MM.1S (cell line): ENCODE measurements at regions not wholly inside any gene's neighbourhood (a gene's known extent, or its start where the extent isn't known, plus 50 kb on each side); places are given as distances from the start of the nearest gene placed in this dataset.
A peak's percentile ranks its signal among the peaks of the same experiment; 100 is the strongest.

ENCODE experiments used
- DNase-seq: peaks from one replicate; pipeline ENCODE4 v3.0.0-alpha.2; 2015
- H2AFZ ChIP-seq: fragments of 300-600 bp; sonication (generic); 2 replicates; pipeline ENCODE4 v1.6.0; 2016; ENCODE audit warnings: antibody characterized with exemption, low read length
- H3F3A ChIP-seq: fragments of 300-600 bp; sonication (generic); 2 replicates; pipeline ENCODE4 v1.6.1; 2016; ENCODE audit warnings: mild to moderate bottlenecking, antibody characterized with exemption, low read length, moderate library complexity, mixed read lengths; ENCODE audit not compliant: insufficient read depth
- H3K27ac ChIP-seq: fragments of 300-600 bp; sonication (generic); 2 replicates; pipeline ENCODE4 v1.5.1; 2016; ENCODE audit warnings: mild to moderate bottlenecking, low read length
- H3K27me3 ChIP-seq: fragments of 300-600 bp; sonication (generic); replicated peaks from 2 replicates; pipeline ENCODE4 v1.6.0; 2016; ENCODE audit warnings: low read length; ENCODE audit not compliant: insufficient read depth
- H3K36me3 ChIP-seq: fragments of 300-600 bp; sonication (generic); replicated peaks from 2 replicates; pipeline ENCODE4 v1.6.1; 2016; ENCODE audit warnings: mild to moderate bottlenecking, low read length, mixed read lengths; ENCODE audit not compliant: insufficient read depth
- H3K4me1 ChIP-seq: fragments of 300-600 bp; sonication (generic); 2 replicates; pipeline ENCODE4 v1.6.1; 2016; ENCODE audit warnings: low read length, mixed read lengths
- H3K4me2 ChIP-seq: fragments of 300-600 bp; sonication (generic); 2 replicates; pipeline ENCODE4 v1.6.0; 2016; ENCODE audit warnings: low read depth, low read length
- H3K4me3 ChIP-seq: fragments of 300-600 bp; sonication (generic); 2 replicates; pipeline ENCODE4 v1.5.1; 2016; ENCODE audit warnings: low read length, mixed read lengths
- H3K79me2 ChIP-seq: fragments of 300-600 bp; sonication (generic); 2 replicates; pipeline ENCODE4 v1.6.1; 2016; ENCODE audit warnings: mixed run types, low read length, mixed read lengths
- H3K9ac ChIP-seq: fragments of 300-600 bp; sonication (generic); 2 replicates; pipeline ENCODE4 v1.6.1; 2016; ENCODE audit warnings: low read length, mixed read lengths
- H3K9me2 ChIP-seq: fragments of 300-600 bp; sonication (generic); replicated peaks from 2 replicates; pipeline ENCODE4 v1.6.1; 2016; ENCODE audit warnings: mild to moderate bottlenecking, low read length, mixed read lengths; ENCODE audit not compliant: insufficient read depth
- H3K9me3 ChIP-seq: fragments of 300-600 bp; sonication (generic); replicated peaks from 2 replicates; pipeline ENCODE4 v1.6.1; 2016; ENCODE audit warnings: mild to moderate bottlenecking, low read length, mixed read lengths; ENCODE audit not compliant: insufficient read depth
- H4K20me1 ChIP-seq: fragments of 300-600 bp; sonication (generic); 2 replicates; pipeline ENCODE4 v1.6.1; 2016; ENCODE audit warnings: mild to moderate bottlenecking, low read length, moderate library complexity, mixed read lengths; ENCODE audit not compliant: insufficient read depth
- CTCF ChIP-seq: fragments of 300-600 bp; sonication (generic); IDR thresholded peaks from 2 replicates; pipeline ENCODE4 v1.5.1; 2016; ENCODE audit warnings: antibody characterized with exemption, low read length, mixed read lengths
- EZH2 ChIP-seq: fragments of 300-600 bp; sonication (generic); optimal IDR thresholded peaks from 2 replicates; pipeline ENCODE3; 2017; ENCODE audit warnings: low read depth, mild to moderate bottlenecking, antibody characterized with exemption, low read length, mixed read lengths
- EZH2phosphoT487 ChIP-seq: fragments of 300-600 bp; sonication (generic); IDR thresholded peaks from 2 replicates; pipeline ENCODE4 v1.6.1; 2018; ENCODE audit warnings: antibody characterized with exemption, low read length

GRCh38 chr15:94056314-94056713 lies 175.0 kb upstream of the MCTP2 start:
- no peak overlapping the region for H2AFZ ChIP-seq
- no peak for TF ChIP-seq CTCF
- TF ChIP-seq EZH2 = no peak
- no peak for TF ChIP-seq EZH2phosphoT487
- H3K9me2 ChIP-seq = no peaks in the 10 kb centered on the region
- H3K36me3 ChIP-seq = no peaks in the 10 kb centered on the region
- no peaks in the 10 kb centered on the region for H3F3A ChIP-seq
- H3K27ac ChIP-seq = no peak overlapping the region
- H3K4me2 ChIP-seq = no peak overlapping the region
- no peaks in the 10 kb centered on the region for H3K27me3 ChIP-seq
- H3K4me1 ChIP-seq = peaks cover 7% of the 10 kb centered on the region; the same call in 1 of the 2 replicates
- H4K20me1 ChIP-seq = no peaks in the 10 kb centered on the region
- no peak overlapping the region for H3K4me3 ChIP-seq
- H3K79me2 ChIP-seq = no peaks in the 10 kb centered on the region
- no peak overlapping the region for H3K9ac ChIP-seq
- DNase-seq = peak; percentile 51
- no peaks in the 10 kb centered on the region for H3K9me3 ChIP-seq

GRCh38 chr15:94053626-94054025 lies 177.7 kb upstream of the MCTP2 start:
- H3K27me3 ChIP-seq = no peaks in the 10 kb centered on the region
- DNase-seq = no peak
- no peaks in the 10 kb centered on the region for H3F3A ChIP-seq
- H3K27ac ChIP-seq = no peak overlapping the region
- H3K9me3 ChIP-seq = no peaks in the 10 kb centered on the region
- H3K79me2 ChIP-seq = no peaks in the 10 kb centered on the region
- H3K4me1 ChIP-seq = peaks cover 7% of the 10 kb centered on the region; the same call in 1 of the 2 replicates
- no peak overlapping the region for H2AFZ ChIP-seq
- no peak overlapping the region for H3K4me3 ChIP-seq
- H3K36me3 ChIP-seq = no peaks in the 10 kb centered on the region
- H4K20me1 ChIP-seq = no peaks in the 10 kb centered on the region
- no peak for TF ChIP-seq EZH2
- TF ChIP-seq EZH2phosphoT487 = no peak
- no peak for TF ChIP-seq CTCF
- H3K9ac ChIP-seq = no peak overlapping the region
- no peaks in the 10 kb centered on the region for H3K9me2 ChIP-seq
- H3K4me2 ChIP-seq = no peak overlapping the region

GRCh38 chr15:94052711-94053110 lies 178.7 kb upstream of the MCTP2 start:
- H2AFZ ChIP-seq = no peak overlapping the region
- H3K4me2 ChIP-seq = no peak overlapping the region

More at GRCh38 chr15:94052711-94053110, 178.7 kb upstream of the MCTP2 start:
- Histone ChIP-seq H3K36me3 (no peaks in the 10 kb centered on the region), H3K4me3 (no peak overlapping the region), H3K27me3 (no peaks in the 10 kb centered on the region), H3K27ac (no peak overlapping the region), H4K20me1 (no peaks in the 10 kb centered on the region), H3K9me3 (no peaks in the 10 kb centered on the region), H3K9ac (no peak overlapping the region), H3F3A (no peaks in the 10 kb centered on the region), H3K9me2 (no peaks in the 10 kb centered on the region), H3K79me2 (no peaks in the 10 kb centered on the region), H3K4me1 (peaks cover 7% of the 10 kb centered on the region; the same call in 1 of the 2 replicates)
- TF ChIP-seq EZH2phosphoT487 = no peak
- TF ChIP-seq CTCF = no peak
- no peak for TF ChIP-seq EZH2
- no peak for DNase-seq
